Prostate gland (tissue), 2 donors: ENCODE measurements at regions not wholly inside any gene's neighbourhood (a gene's known extent, or its start where the extent isn't known, plus 50 kb on each side); places are given as distances from the start of the nearest gene placed in this dataset.

Experiments used
- DNase-seq: peaks from one replicate; pipeline ENCODE4 v3.0.0-alpha.2; 2019; ENCODE audit warnings: low spot score
- H3K27ac ChIP-seq, 2 donors: fragments of 200-600 bp; sonication (generic); 2 replicates each; pipeline ENCODE4 v1.5.1; 2017 to 2019
- H3K27me3 ChIP-seq: fragments of 200-600 bp; sonication (generic); replicated peaks from 2 replicates; pipeline ENCODE4 v1.5.1; 2019; ENCODE audit not compliant: insufficient read depth
- H3K36me3 ChIP-seq, 2 donors: fragments of 200-600 bp; sonication (generic); 1 replicate in 1 of 2; 2 replicates in 1 of 2; pipeline versions ENCODE4 v1.5.1 to v1.8.1; 2017 to 2019
- H3K4me1 ChIP-seq: fragments of 200-600 bp; sonication (generic); replicated peaks from 2 replicates; pipeline ENCODE4 v1.5.1; 2019
- H3K4me3 ChIP-seq, 2 donors: fragments of 200-600 bp; sonication (generic); 2 replicates each; pipeline ENCODE4 v1.5.1; 2017 to 2019
- H3K9me3 ChIP-seq: fragments of 200-600 bp; sonication (generic); 2 replicates; pipeline ENCODE4 v1.5.1; 2017
- CTCF ChIP-seq, 4 experiments: fragments of 200-600 bp in 2 of 4; fragments of 450-650 bp in 2 of 4; sonication (generic) in 2 of 4; IDR thresholded peaks; 1 replicate in 3 of 4; 2 replicates in 1 of 4; pipeline ENCODE4 v1.5.1; 2016 to 2019; ENCODE audit warnings: antibody characterized with exemption in 4 of 4, mild to moderate bottlenecking in 2 of 4, moderate library complexity in 2 of 4
- POLR2A ChIP-seq: fragments of 450-650 bp; IDR thresholded peaks from one replicate; pipeline ENCODE4 v1.6.1; 2016; ENCODE audit warnings: antibody characterized with exemption, mild to moderate bottlenecking
- POLR2AphosphoS5 ChIP-seq: sonication (generic); formaldehyde crosslinking; IDR thresholded peaks from one replicate; pipeline ENCODE4 v1.6.1; 2017; ENCODE audit warnings: antibody characterized with exemption
- WGBS: methylation state at CpG from one replicate; pipeline ENCODE4 v1.1.5; 2018; 5-methylcytosine and 5-hydroxymethylcytosine counted together
- intact Hi-C: fragments of 100-400 bp; cut with DNase I; formaldehyde crosslinking; loops from one replicate; pipeline ENCODE4 v1.14.2; 2022

GRCh38 chr11:23673366-23673765 lies 813.1 kb upstream of the CCDC179 start:
- WGBS = 93% methylated on average over 1 of the region's 1 CpG

GRCh38 chr11:23674866-23675265 lies 814.6 kb upstream of the CCDC179 start:
- DNase-seq = no peak

More at GRCh38 chr11:23673366-23673765, 813.1 kb upstream of the CCDC179 start:
- Histone ChIP-seq H3K4me3 (no peak overlapping the region), H3K4me1 (no peaks in the 10 kb centered on the region), H3K36me3 (no peaks in the 10 kb centered on the region), H3K27me3 (no peaks in the 10 kb centered on the region), H3K27ac (no peak overlapping the region), H3K9me3 (no peaks in the 10 kb centered on the region)
- no peak for DNase-seq
- intact Hi-C loops = no loop called here
- TF ChIP-seq CTCF (IDR thresholded peaks at IDR 0.05) = no peak
- TF ChIP-seq POLR2A = no peak
- no peak for TF ChIP-seq POLR2AphosphoS5

GRCh38 chr11:23679041-23679440 lies 817.8 kb upstream of the LUZP2 start:
- Histone ChIP-seq H3K4me1 (no peaks in the 10 kb centered on the region), H3K4me3 (no peak overlapping the region), H3K27me3 (no peaks in the 10 kb centered on the region), H3K27ac (no peak overlapping the region), H3K9me3 (no peaks in the 10 kb centered on the region), H3K36me3 (no peaks in the 10 kb centered on the region)
- intact Hi-C loops = no loop called here
- WGBS = 82% methylated on average over 1 of the region's 1 CpG
- no peak for DNase-seq
- no peak for TF ChIP-seq POLR2A
- no peak for TF ChIP-seq POLR2AphosphoS5
- no peak for TF ChIP-seq CTCF (IDR thresholded peaks at IDR 0.05)

More at GRCh38 chr11:23674866-23675265, 814.6 kb upstream of the CCDC179 start:
- no peak for TF ChIP-seq POLR2AphosphoS5
- no peak for TF ChIP-seq CTCF (IDR thresholded peaks at IDR 0.05)
- no peak for TF ChIP-seq POLR2A
- Histone ChIP-seq H3K9me3 (no peaks in the 10 kb centered on the region), H3K27ac (no peak overlapping the region), H3K36me3 (no peaks in the 10 kb centered on the region), H3K27me3 (no peaks in the 10 kb centered on the region), H3K4me1 (no peaks in the 10 kb centered on the region), H3K4me3 (no peak overlapping the region)
- intact Hi-C loops = no loop called here

GRCh38 chr11:23679981-23680380 lies 816.9 kb upstream of the LUZP2 start:
- Histone ChIP-seq H3K36me3 (no peaks in the 10 kb centered on the region), H3K27me3 (no peaks in the 10 kb centered on the region), H3K4me3 (no peak overlapping the region), H3K9me3 (no peaks in the 10 kb centered on the region), H3K27ac (no peak overlapping the region), H3K4me1 (no peaks in the 10 kb centered on the region)
- 97% methylated on average over 10 of the region's 10 CpGs for WGBS
- TF ChIP-seq CTCF (IDR thresholded peaks at IDR 0.05) (no peak), POLR2AphosphoS5 (no peak), POLR2A (no peak)
- intact Hi-C loops = no loop called here
- no peak for DNase-seq

GRCh38 chr11:23680488-23681230 lies 816.2 kb upstream of the LUZP2 start:
- DNase-seq = no peak
- H3K27ac ChIP-seq = no peak overlapping the region
- TF ChIP-seq POLR2AphosphoS5 (no peak), CTCF (IDR thresholded peaks at IDR 0.05) (no peak), POLR2A (no peak)
- H3K36me3 ChIP-seq = no peaks in the 10 kb centered on the region
- no peaks in the 10 kb centered on the region for H3K27me3 ChIP-seq
- H3K9me3 ChIP-seq = no peaks in the 10 kb centered on the region
- no peaks in the 10 kb centered on the region for H3K4me1 ChIP-seq
- WGBS = 94% methylated on average over 19 of the region's 20 CpGs
- intact Hi-C loops = no loop called here
- no peak overlapping the region for H3K4me3 ChIP-seq
